Panc1 (cell line): ENCODE measurements at regions not wholly inside any gene's neighbourhood (a gene's known extent, or its start where the extent isn't known, plus 50 kb on each side); places are given as distances from the start of the nearest gene placed in this dataset.

Experiments used
- ATAC-seq: fragments of 200-7000 bp; cut with Tn5 transposase; 2 replicates; pipeline ENCODE4 v1.9.1; 2020; ENCODE audit warnings: mild to moderate bottlenecking, moderate library complexity
- BruUV-seq: library from RNA; stranded (reverse); fragments of 400-500 nt; replicated peaks from 2 replicates; lab custom pipeline; 2021; lab: Mats Ljungman, UMichigan
- CTCF ChIA-PET: fragments of 300-600 bp; sonication (Branson Sonifier 250); formaldehyde crosslinking; loops from one replicate; lab custom pipeline; 2022; ENCODE audit warnings: antibody characterized with exemption; lab: Charles Lee
- POLR2A ChIA-PET: fragments of 300-600 bp; sonication (Branson Sonifier 250); formaldehyde crosslinking; loops from one replicate; lab custom pipeline; 2022; ENCODE audit warnings: antibody characterized with exemption; lab: Charles Lee
- DNase-seq: peaks from one replicate; pipeline ENCODE4 v3.0.0-alpha.2; 2010; ENCODE audit warnings: low read depth, low spot score
- H3K27ac ChIP-seq: 2 replicates; pipeline ENCODE4 v1.5.1; 2011; ENCODE audit warnings: mild to moderate bottlenecking, low read length, inconsistent platforms
- H3K27me3 ChIP-seq: fragments of 200-500 bp; sonication (Bioruptor generic); 2 replicates; pipeline ENCODE4 v1.6.0; 2014; ENCODE audit warnings: low read length, inconsistent platforms; ENCODE audit not compliant: control insufficient read depth, insufficient read depth
- H3K36me3 ChIP-seq: fragments of 200-500 bp; sonication (Bioruptor generic); 2 replicates; pipeline ENCODE4 v1.5.1; 2014; ENCODE audit warnings: inconsistent platforms, mild to moderate bottlenecking, low read length, moderate library complexity; ENCODE audit not compliant: control insufficient read depth, insufficient read depth
- H3K4me1 ChIP-seq: 2 replicates; pipeline ENCODE4 v1.5.1; 2011; ENCODE audit warnings: inconsistent platforms, mild to moderate bottlenecking, low read length, moderate library complexity; ENCODE audit not compliant: control insufficient read depth, insufficient read depth
- H3K4me3 ChIP-seq, 2 experiments: 2 replicates each; pipeline ENCODE4 v1.5.1; 2011 to 2012; ENCODE audit warnings: low read depth in 2 of 2, low read length in 2 of 2, mild to moderate bottlenecking in 2 of 2, inconsistent platforms in 1 of 2, moderate library complexity in 1 of 2
- H3K9me3 ChIP-seq: fragments of 200-500 bp; sonication (Bioruptor generic); 2 replicates; pipeline ENCODE4 v1.5.1; 2014; ENCODE audit warnings: low read depth, mild to moderate bottlenecking, inconsistent platforms, low read length, moderate library complexity; ENCODE audit not compliant: control insufficient read depth, insufficient read depth
- CTCF ChIP-seq: fragments of 450-650 bp; IDR thresholded peaks from 2 replicates; pipeline ENCODE4 v1.5.1; 2017; ENCODE audit warnings: mild to moderate bottlenecking
- POLR2AphosphoS5 ChIP-seq: IDR thresholded peaks from 2 replicates; pipeline ENCODE4 v1.6.1; 2012; ENCODE audit warnings: mild to moderate bottlenecking, low read depth, low read length, moderate library complexity
- REST ChIP-seq, 2 experiments: IDR thresholded peaks; 2 replicates each; pipeline ENCODE4 v1.6.1; 2011 to 2012; ENCODE audit warnings: low read depth in 2 of 2, control low read depth in 1 of 2, low read length in 1 of 2, mild to moderate bottlenecking in 1 of 2, moderate library complexity in 1 of 2; ENCODE audit not compliant: insufficient read depth in 1 of 2
- SIN3A ChIP-seq: IDR thresholded peaks from 2 replicates; pipeline ENCODE4 v1.6.1; 2012; ENCODE audit warnings: low read depth, mild to moderate bottlenecking, low read length, moderate library complexity, borderline replicate concordance; ENCODE audit not compliant: insufficient read depth
- TCF7L2 ChIP-seq: IDR thresholded peaks from 2 replicates; pipeline ENCODE4 v1.6.1; 2011; ENCODE audit warnings: mild to moderate bottlenecking, low read depth, low read length, inconsistent platforms
- in situ Hi-C: cut with HindIII; loops from 2 replicates; pipeline ENCODE4 v1.10.0; 2016; ENCODE audit warnings: low sequenced_read_pairs, low pct_unique_long_range_greater_than_20kb
- intact Hi-C: fragments of 100-400 bp; cut with micrococcal nuclease; formaldehyde crosslinking; loops from one replicate; pipeline ENCODE4 v1.10.0; 2022; ENCODE audit not compliant: unreplicated experiment

GRCh38 chr9:105883847-105884246, 189.5 kb downstream of the TMEM38B start:
- POLR2A ChIA-PET = no interaction called here
- CTCF ChIA-PET = no interaction called here

GRCh38 chr9:105884416-105884815, 190.1 kb downstream of the TMEM38B start:
- TF ChIP-seq REST (IDR thresholded peaks at IDR 0.05; ENCODE audit: insufficient read depth in 1 of 2, low read depth in 2 of 2, low read length in 1 of 2) (no peak), TCF7L2 (no peak), SIN3A (no peak), CTCF (no peak)
- no TSS peak for BruUV-seq
- H3K36me3 ChIP-seq = no peaks in the 10 kb centered on the region
- in situ Hi-C loops (no loop called here), intact Hi-C loops (no loop called here)
- H3K27me3 ChIP-seq = no peaks in the 10 kb centered on the region
- H3K9me3 ChIP-seq = no peaks in the 10 kb centered on the region
- DNase-seq = no peak
- POLR2A ChIA-PET = no interaction called here
- ATAC-seq = no peak
- H3K4me1 ChIP-seq = no peaks in the 10 kb centered on the region
- CTCF ChIA-PET = no interaction called here
- H3K27ac ChIP-seq = no peak overlapping the region
- H3K4me3 ChIP-seq = no peak overlapping the region

More at GRCh38 chr9:105883847-105884246, 189.5 kb downstream of the TMEM38B start:
- BruUV-seq = no TSS peak
- Histone ChIP-seq H3K27me3 (no peaks in the 10 kb centered on the region), H3K27ac (no peak overlapping the region), H3K4me3 (no peak overlapping the region), H3K4me1 (no peaks in the 10 kb centered on the region), H3K9me3 (no peaks in the 10 kb centered on the region), H3K36me3 (no peaks in the 10 kb centered on the region)
- no peak for TF ChIP-seq TCF7L2
- no peak for TF ChIP-seq POLR2AphosphoS5
- no peak for TF ChIP-seq CTCF
- TF ChIP-seq REST (IDR thresholded peaks at IDR 0.05; ENCODE audit: insufficient read depth in 1 of 2, low read depth in 2 of 2, low read length in 1 of 2) = no peak
- TF ChIP-seq SIN3A = no peak
- intact Hi-C loops (no loop called here), in situ Hi-C loops (no loop called here)
- ATAC-seq (no peak), DNase-seq (no peak)
